Testis (tissue), 2 donors: ENCODE measurements at regions not wholly inside any gene's neighbourhood (a gene's known extent, or its start where the extent isn't known, plus 50 kb on each side); places are given as distances from the start of the nearest gene placed in this dataset.

ENCODE experiments used
- DNase-seq: peaks from one replicate; pipeline ENCODE4 v3.0.0-alpha.2; 2019
- H3K27ac ChIP-seq, 2 donors: fragments of 200-600 bp; sonication (generic); one replicate each; pipeline ENCODE4 v1.5.1; 2019
- H3K27me3 ChIP-seq: fragments of 200-600 bp; sonication (generic); one replicate; pipeline ENCODE4 v1.5.1; 2019
- H3K36me3 ChIP-seq: fragments of 200-600 bp; sonication (generic); one replicate; pipeline ENCODE4 v1.5.1; 2017; ENCODE audit warnings: low read depth; ENCODE audit errors: missing control alignments
- H3K4me1 ChIP-seq: fragments of 200-600 bp; sonication (generic); one replicate; pipeline ENCODE4 v1.5.1; 2019
- H3K4me3 ChIP-seq, 2 donors: fragments of 200-600 bp; sonication (generic); one replicate each; pipeline ENCODE4 v1.5.1; 2017 to 2019
- H3K9me3 ChIP-seq: fragments of 200-600 bp; sonication (generic); one replicate; pipeline ENCODE4 v1.5.1; 2017
- POLR2A ChIP-seq: fragments of 450-650 bp; IDR thresholded peaks from one replicate; pipeline ENCODE4 v1.6.1; 2017; ENCODE audit warnings: antibody characterized with exemption, mild to moderate bottlenecking, moderate library complexity
- WGBS, 2 donors: methylation state at CpG; one replicate each; pipeline ENCODE4 v1.1.5; 2018; 5-methylcytosine and 5-hydroxymethylcytosine counted together
- intact Hi-C: fragments of 100-400 bp; cut with DNase I; formaldehyde crosslinking; loops from one replicate; pipeline ENCODE4 v1.15.1; 2023; ENCODE audit warnings: low total_unique reads
- TF ChIP-seq, protein P1 (sequence below), 3 experiments: fragments of 450-650 bp in 2 of 3; fragments of 200-600 bp in 1 of 3; sonication (generic) in 1 of 3; IDR thresholded peaks; one replicate each; pipeline ENCODE4 v1.5.1; 2016 to 2019; ENCODE audit warnings: antibody characterized with exemption in 3 of 3, mild to moderate bottlenecking in 2 of 3, moderate library complexity in 1 of 3

DNA sequence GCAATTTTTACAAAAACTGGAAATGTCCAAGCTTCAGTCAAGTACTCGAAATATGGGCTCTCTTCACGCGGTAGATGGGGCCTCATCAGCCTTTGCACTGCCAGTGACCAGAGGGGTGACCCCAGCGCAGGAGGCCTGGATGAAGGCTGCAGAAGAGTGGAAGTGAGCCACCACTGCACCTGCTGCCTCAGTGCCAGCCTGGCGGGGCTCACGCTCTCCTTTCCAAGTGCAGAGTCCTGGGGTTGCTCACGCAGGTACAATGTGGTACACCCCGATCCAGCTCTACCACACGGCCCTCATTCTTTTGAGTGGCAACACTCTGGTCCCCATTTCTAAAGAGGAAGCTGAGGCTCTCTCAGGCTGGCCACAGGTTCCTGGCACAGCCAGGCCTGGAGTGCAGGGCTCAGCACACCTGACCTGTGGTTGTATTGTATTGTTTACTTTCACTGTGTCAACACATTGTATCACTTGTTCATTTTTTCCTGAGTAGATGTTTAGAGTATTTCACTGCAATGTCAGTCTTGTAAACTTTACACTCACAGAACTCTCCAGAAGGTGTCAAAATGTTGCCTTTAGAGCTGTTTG, 97.3 kb upstream of the SOX1 start:
- intact Hi-C loops = no loop called here
- Histone ChIP-seq H3K36me3 (no peaks in the 10 kb centered on the region), H3K27me3 (no peaks in the 10 kb centered on the region), H3K4me3 (no peak overlapping the region), H3K9me3 (no peaks in the 10 kb centered on the region), H3K27ac (no peak overlapping the region), H3K4me1 (peaks cover 5% of the 10 kb centered on the region)
- TF ChIP-seq, protein P1, sequence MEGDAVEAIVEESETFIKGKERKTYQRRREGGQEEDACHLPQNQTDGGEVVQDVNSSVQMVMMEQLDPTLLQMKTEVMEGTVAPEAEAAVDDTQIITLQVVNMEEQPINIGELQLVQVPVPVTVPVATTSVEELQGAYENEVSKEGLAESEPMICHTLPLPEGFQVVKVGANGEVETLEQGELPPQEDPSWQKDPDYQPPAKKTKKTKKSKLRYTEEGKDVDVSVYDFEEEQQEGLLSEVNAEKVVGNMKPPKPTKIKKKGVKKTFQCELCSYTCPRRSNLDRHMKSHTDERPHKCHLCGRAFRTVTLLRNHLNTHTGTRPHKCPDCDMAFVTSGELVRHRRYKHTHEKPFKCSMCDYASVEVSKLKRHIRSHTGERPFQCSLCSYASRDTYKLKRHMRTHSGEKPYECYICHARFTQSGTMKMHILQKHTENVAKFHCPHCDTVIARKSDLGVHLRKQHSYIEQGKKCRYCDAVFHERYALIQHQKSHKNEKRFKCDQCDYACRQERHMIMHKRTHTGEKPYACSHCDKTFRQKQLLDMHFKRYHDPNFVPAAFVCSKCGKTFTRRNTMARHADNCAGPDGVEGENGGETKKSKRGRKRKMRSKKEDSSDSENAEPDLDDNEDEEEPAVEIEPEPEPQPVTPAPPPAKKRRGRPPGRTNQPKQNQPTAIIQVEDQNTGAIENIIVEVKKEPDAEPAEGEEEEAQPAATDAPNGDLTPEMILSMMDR (IDR thresholded peaks at IDR 0.05) = no peak
- no peak for TF ChIP-seq POLR2A
- 82 to 92% methylated on average over 9 of the region's 9 CpGs for WGBS, 2 donors
- DNase-seq = no peak

DNA sequence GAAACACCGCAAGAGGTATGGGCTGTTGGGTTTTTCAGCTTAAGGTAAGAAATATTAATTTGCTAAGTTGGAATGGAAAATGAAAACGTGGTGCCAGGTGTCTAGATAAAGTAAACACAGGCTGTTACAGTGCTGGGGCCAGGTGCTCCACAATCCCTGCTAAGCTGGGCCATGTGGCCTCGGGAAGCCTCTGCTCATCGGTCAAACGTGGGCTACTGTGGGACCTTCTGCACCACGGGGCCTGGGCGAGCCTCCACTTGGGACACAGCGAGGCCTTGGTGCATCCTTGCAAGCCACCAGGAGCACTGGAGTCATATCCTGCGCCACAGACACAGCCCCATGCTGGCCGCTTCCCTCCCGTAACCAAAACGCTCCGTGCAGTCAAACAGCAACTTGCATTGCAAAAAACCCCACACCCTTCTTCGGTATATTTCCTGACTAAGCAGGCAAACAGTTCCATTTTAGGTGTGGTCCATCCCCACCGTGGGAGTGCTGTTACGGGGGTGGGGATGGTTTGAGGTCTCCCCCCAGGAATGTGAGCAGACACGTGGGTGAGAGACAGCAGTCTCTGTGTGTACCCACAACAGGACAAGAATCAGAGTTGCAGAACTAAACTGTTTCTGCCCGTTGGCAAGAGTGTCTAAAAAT, 96.3 kb upstream of the SOX1 start:
- intact Hi-C loops = no loop called here
- no peak overlapping the region for H3K4me3 ChIP-seq
- peaks cover 5% of the 10 kb centered on the region for H3K4me1 ChIP-seq
- WGBS, 2 donors = 72 to 80% methylated on average over 15 to 18 of the region's 18 CpGs
- H3K36me3 ChIP-seq = no peaks in the 10 kb centered on the region
- no peak overlapping the region for H3K27ac ChIP-seq
- no peaks in the 10 kb centered on the region for H3K9me3 ChIP-seq
- TF ChIP-seq, protein P1 (IDR thresholded peaks at IDR 0.05) = no peak
- no peak for TF ChIP-seq POLR2A
- no peaks in the 10 kb centered on the region for H3K27me3 ChIP-seq
- DNase-seq = no peak

DNA sequence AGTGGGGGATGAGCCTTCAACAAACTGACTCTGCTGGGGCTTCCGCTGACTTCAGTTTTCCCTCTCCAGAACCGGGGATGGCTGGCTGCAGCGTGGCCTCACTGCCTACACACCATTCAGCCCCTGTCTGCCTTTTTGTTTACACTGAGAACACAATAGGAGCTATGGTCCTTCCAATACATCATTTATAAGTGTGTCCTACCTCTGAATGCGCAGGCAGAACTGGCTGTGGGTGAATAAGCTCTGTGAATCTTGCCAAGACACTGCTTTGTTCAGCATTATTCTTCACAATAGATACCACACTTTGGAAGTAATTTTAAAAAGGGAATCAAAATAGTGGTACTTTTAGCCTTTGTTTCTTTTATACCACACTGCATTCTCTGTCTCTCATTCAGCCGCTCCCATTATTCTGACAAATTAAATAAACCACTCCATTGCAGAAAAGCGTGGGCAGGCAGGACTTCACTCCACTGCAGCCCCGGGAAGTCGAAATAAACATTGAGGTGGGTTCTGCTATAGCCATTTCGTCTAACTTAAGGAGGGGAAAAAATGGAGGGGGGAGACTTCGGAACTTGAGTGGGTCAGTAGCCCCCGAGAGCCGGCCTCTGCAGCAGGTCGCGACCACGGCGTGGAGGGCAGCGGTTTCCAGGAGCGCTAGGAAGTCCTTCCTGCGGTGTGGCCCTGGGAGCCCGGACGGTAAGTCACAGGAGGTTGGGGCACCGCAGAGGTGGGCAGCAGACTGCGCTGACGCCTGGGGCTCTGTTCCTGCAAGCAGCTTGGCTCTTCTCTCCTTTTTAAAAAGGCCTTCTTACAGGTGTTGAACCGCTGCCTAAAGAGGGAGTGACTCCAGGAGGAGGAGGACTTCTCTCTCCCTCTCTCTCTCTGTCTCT, 94.8 kb upstream of the SOX1 start:
- Histone ChIP-seq H3K4me1 (peaks cover 16% of the 10 kb centered on the region), H3K27me3 (no peaks in the 10 kb centered on the region), H3K9me3 (no peaks in the 10 kb centered on the region), H3K36me3 (no peaks in the 10 kb centered on the region), H3K4me3 (no peak overlapping the region), H3K27ac (no peak overlapping the region)
- TF ChIP-seq POLR2A = no peak
- TF ChIP-seq, protein P1 (IDR thresholded peaks at IDR 0.05) = no peak
- WGBS, 2 donors = 33 to 38% methylated on average over 25 of the region's 25 CpGs
- intact Hi-C loops = no loop called here
- no peak for DNase-seq

DNA sequence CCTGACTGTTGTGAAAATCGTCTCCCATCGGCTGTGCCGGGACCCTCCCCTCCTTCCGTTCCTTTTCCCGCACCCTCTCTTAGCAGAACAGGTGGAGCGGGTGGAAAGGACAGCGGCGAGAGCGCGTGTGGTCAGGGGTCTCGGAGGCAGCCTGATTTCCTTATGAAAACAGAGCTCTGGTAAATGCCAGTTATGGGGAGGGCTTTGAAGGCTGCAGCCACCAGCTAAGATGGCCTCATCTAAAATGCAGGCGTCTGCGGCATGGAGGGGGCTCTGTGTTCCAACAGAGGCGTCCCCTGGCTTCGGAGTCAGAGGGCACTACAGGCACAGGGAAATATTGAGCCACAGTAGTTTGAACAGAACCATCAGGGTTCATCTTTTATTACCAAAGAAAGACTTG, 93.8 kb upstream of the SOX1 start:
- TF ChIP-seq, protein P1 (IDR thresholded peaks at IDR 0.05) = no peak
- no peak for TF ChIP-seq POLR2A
- DNase-seq = no peak
- 25 to 26% methylated on average over 15 of the region's 15 CpGs for WGBS, 2 donors

More for the DNA sequence above, 93.8 kb upstream of the SOX1 start:
- H3K9me3 ChIP-seq = no peaks in the 10 kb centered on the region
- no peaks in the 10 kb centered on the region for H3K27me3 ChIP-seq
- H3K36me3 ChIP-seq = no peaks in the 10 kb centered on the region
- H3K4me1 ChIP-seq = peaks cover 17% of the 10 kb centered on the region
- no peak overlapping the region for H3K27ac ChIP-seq
- intact Hi-C loops = no loop called here
- no peak overlapping the region for H3K4me3 ChIP-seq
